ENCODE measurements at regions not wholly inside any gene's neighbourhood (a gene's known extent, or its start where the extent isn't known, plus 50 kb on each side); places are given as distances from the start of the nearest gene placed in this dataset.

DNA sequence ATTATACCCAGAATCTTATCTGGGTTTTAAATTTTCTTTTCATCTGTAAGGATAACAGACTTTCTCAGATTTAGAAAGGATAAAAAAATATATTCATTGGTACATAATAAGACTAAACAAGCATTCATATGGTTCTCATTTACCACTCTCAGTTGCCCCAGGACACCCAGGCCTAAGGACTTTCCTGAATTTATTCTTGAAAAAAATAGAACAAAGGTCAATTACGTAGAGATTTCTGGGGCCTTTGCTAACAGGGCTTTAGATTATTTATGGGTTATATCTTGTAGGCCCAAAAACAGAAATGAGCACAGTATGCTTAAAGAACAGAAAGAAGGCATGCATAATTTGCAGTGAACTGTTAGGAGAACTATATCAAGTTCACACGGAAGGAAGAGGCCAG, 269.0 kb upstream of the COL3A1 start:
- H3K4me3 ChIP-seq (ENCODE audit: low read depth, low read length) = no peak overlapping the region
- no peak for TF ChIP-seq CTCF (IDR thresholded peaks at IDR 0.05; ENCODE audit: low read depth, low read length, missing control alignments)
- DNase-seq (ENCODE audit: low read depth) = no peak

DNA sequence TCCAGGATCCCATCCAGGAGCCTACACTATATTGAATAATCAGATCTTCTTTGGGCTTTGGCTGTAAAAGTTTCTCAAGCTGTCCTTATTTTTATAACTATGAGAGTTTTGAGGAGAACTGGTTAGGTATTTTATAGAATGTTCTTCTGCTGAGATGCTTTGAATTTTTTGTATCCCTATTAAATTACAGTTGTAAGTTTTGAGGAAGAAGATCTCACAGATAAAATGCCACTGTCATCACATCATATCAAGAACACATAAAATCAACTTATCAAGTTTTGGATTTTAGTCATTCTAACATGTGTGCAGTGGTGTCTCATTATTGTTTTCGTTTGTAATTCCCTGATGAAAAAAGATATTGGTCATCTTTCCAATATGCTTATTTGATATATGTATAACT, 260.2 kb upstream of the COL3A1 start:
- H3K4me3 ChIP-seq (ENCODE audit: low read depth, low read length) = no peak overlapping the region
- no peak for TF ChIP-seq CTCF (IDR thresholded peaks at IDR 0.05; ENCODE audit: low read depth, low read length, missing control alignments)

GRCh38 chr2:188720811-188721605, 253.2 kb upstream of the COL3A1 start:
- no peak for TF ChIP-seq CTCF (IDR thresholded peaks at IDR 0.05; ENCODE audit: low read depth, low read length, missing control alignments)
- H3K4me3 ChIP-seq (ENCODE audit: low read depth, low read length) = no peak overlapping the region
- DNase-seq (ENCODE audit: low read depth) = no peak

More for the DNA sequence above, 260.2 kb upstream of the COL3A1 start:
- no peak for DNase-seq (ENCODE audit: low read depth)

DNA sequence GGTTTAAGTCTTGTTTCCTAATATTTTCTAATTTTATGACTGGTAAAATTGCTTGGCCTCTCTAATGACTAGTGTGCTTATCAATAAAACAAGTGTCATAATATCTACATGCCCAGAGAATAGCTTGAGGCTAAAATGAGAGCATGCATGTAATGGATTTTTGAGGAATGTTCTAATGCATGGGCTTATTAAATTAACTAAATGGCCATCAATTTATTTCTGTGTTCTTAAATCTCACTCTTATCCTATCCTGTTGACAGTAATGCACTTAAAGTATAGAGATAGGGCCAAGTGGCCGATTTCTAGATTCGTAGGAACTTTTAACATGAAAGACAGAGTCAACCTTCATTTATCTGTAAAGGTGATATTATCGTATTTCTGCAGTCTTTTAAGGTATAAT, 252.4 kb upstream of the COL3A1 start:
- no peak overlapping the region for H3K4me3 ChIP-seq (ENCODE audit: low read depth, low read length)
- DNase-seq (ENCODE audit: low read depth) = no peak
- TF ChIP-seq CTCF (IDR thresholded peaks at IDR 0.05; ENCODE audit: low read depth, low read length, missing control alignments) = no peak

DNA sequence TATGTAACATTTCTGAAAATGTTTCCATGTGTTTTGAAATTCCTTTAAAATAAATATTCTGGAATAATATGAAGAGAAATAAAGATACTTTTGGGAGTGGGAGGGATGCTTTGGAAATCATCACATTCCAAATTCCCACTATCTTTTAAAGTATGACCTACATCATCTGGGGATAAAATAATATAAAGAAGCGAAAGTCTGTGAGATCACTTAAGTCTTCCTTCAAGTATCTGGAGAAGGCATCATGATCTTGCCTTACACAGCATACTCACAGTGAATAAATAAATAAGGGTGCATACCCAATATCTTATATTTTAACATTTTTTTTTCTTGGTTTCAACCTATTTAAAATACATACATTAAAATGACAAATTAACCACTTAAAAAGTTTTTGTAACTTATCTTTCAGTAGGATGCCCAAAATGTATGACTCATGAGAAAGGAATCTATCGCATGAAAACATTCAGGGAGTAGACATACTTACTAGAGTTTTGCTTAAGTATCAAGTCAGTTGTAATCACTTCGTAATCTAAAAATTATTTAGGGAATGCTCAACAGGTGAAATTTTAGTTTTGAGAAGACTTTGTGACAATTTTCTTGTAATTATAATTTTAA, 248.3 kb upstream of the COL3A1 start:
- no peak overlapping the region for H3K4me3 ChIP-seq (ENCODE audit: low read depth, low read length)
- no peak for TF ChIP-seq CTCF (IDR thresholded peaks at IDR 0.05; ENCODE audit: low read depth, low read length, missing control alignments)
- no peak for DNase-seq (ENCODE audit: low read depth)

GRCh38 chr2:188726626-188727247, 247.4 kb upstream of the COL3A1 start:
- H3K4me3 ChIP-seq (ENCODE audit: low read depth, low read length) = no peak overlapping the region
- no peak for TF ChIP-seq CTCF (IDR thresholded peaks at IDR 0.05; ENCODE audit: low read depth, low read length, missing control alignments)
- no peak for DNase-seq (ENCODE audit: low read depth)

Measured in GM12864 (cell line).